AG10803 (cell line): ENCODE measurements at regions not wholly inside any gene's neighbourhood (a gene's known extent, or its start where the extent isn't known, plus 50 kb on each side); places are given as distances from the start of the nearest gene placed in this dataset.

Experiments used
- DNase-seq: peaks from one replicate; pipeline ENCODE4 v3.0.0; 2010; ENCODE audit warnings: low read depth
- H3K4me3 ChIP-seq: 2 replicates; pipeline ENCODE4 v1.5.1; 2011; ENCODE audit warnings: mild to moderate bottlenecking, low read length, control low read depth
- CTCF ChIP-seq: conservative IDR thresholded peaks from 2 replicates; pipeline ENCODE4 v1.5.1; 2011; ENCODE audit warnings: mild to moderate bottlenecking, low read length, control low read depth, inconsistent platforms

DNA sequence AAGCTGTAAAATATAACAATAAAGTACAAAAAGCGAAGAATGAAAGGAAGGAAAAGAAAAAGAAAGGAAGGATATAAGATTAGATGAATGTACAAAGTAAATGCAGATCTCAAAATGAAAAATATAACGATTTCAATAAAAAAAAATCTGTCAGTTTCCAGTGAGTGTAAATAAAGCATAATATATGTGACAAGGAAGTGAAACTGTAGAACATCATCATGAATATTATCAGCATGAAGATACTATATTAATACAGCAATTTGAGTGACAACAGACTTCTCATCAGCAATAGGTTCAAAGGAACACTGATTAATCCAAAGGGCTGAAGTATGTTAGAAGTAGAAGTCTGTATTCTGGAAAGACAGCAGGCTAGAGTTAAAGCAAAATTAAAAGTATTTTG is 659.5 kb upstream of the MBL2 start:
- TF ChIP-seq CTCF, result no peak
- no peak for DNase-seq
- H3K4me3 ChIP-seq, result no peak overlapping the region

- DNase-seq, result no peak
- TF ChIP-seq CTCF, result no peak
- H3K4me3 ChIP-seq, result no peak overlapping the region
Observed at GRCh38 chr10:53430974-53431373, 658.4 kb upstream of the MBL2 start.

GRCh38 chr10:53430127-53430891 is 657.7 kb upstream of the MBL2 start:
- no peak for DNase-seq
- TF ChIP-seq CTCF, result no peak
- H3K4me3 ChIP-seq, result no peak overlapping the region

DNA sequence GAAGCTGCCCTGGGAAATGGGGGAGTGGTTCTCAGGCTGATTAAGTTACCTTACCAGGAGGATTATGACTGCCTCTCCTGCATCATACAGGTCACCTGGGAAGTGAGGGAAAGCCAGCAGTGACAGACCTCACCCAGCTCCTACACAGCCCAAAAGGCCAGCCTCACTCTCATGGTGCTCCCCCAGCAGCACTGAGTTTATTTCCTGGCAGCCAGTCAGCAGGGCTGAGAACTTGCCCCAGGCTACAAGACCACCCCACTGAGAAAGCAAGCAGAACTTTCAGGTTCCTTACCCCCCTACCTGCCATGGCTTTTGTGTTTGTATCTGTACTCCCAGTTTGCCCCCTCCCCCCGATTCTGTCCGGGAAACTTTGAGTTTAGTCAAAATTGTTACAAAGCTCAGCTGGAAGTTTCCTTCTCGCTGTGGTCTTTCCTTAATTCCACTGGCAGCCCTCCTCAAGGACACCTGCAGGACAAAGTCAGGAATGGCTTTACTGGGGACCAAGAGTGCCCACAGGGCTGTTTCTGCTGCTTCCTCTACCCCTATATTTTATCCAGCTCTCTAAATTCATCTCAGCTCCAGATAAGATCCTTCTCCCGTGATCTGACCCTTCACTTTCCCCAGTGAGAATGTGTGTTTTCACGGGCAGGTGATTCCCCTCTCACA is 649.8 kb upstream of the MBL2 start:
- TF ChIP-seq CTCF, result no peak

DNA sequence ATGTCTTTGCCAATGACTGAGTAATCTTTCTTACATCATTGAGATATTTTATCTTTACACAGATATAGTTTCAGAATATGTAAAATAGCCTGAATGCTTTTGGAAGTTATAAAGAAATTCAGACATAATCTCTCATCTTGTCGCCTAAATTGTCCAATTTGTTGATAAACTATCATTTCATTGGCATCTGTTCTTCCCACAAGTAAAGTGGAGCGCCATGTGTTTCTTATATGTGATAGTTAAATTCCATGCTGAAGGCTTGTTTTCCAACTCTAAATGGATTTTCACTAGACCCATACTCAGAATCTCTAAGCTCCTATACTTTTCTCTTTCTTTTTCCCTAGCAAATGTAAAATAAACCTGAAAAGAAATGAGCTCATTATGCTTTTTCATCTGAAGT is 640.1 kb upstream of the MBL2 start:
- DNase-seq, result no peak
- no peak overlapping the region for H3K4me3 ChIP-seq
- no peak for TF ChIP-seq CTCF

More for the DNA sequence above, 649.8 kb upstream of the MBL2 start:
- H3K4me3 ChIP-seq, result no peak overlapping the region
- no peak for DNase-seq

DNA sequence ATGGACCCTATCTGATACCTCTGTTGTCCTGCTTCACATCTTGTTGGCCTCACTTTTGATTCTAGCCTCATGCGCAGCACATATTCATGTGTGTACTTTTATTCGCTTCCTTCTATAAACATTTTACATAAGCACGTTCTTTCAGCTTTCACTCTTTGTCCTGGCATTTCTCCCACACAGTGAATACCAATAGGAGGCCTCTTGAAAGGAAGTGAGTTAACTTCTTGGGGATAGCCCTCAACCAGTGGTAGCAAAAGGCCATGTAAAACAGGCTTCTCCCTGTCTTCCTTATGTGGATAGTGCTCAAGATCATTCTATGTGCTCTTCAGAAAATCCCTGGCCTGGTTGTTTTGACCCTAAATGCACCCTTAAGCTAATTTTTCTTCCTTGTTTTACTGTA is 633.9 kb upstream of the MBL2 start:
- DNase-seq, result no peak
- TF ChIP-seq CTCF, result no peak
- no peak overlapping the region for H3K4me3 ChIP-seq

GRCh38 chr10:53403688-53404087 is 631.1 kb upstream of the MBL2 start:
- TF ChIP-seq CTCF, result no peak
- DNase-seq, result no peak
- H3K4me3 ChIP-seq, result no peak overlapping the region
